ENCODE measurements at regions not wholly inside any gene's neighbourhood (a gene's known extent, or its start where the extent isn't known, plus 50 kb on each side); places are given as distances from the start of the nearest gene placed in this dataset.

GRCh38 chr3:13261104-13261830, 158.9 kb downstream of the NUP210 start:
- no peak for TF ChIP-seq CTCF (IDR thresholded peaks at IDR 0.05; ENCODE audit: borderline replicate concordance, insufficient read depth, low read depth, low read length)

GRCh38 chr3:13260259-13261103, 159.6 kb downstream of the NUP210 start:
- H3K4me3 ChIP-seq (ENCODE audit: low read depth, low read length): no peak overlapping the region
- TF ChIP-seq CTCF (IDR thresholded peaks at IDR 0.05; ENCODE audit: borderline replicate concordance, insufficient read depth, low read depth, low read length): no peak

More at GRCh38 chr3:13261104-13261830, 158.9 kb downstream of the NUP210 start:
- no peak overlapping the region for H3K4me3 ChIP-seq (ENCODE audit: low read depth, low read length)

GRCh38 chr3:13259831-13260230, 160.3 kb downstream of the NUP210 start:
- TF ChIP-seq CTCF (IDR thresholded peaks at IDR 0.05; ENCODE audit: borderline replicate concordance, insufficient read depth, low read depth, low read length): no peak
- no peak overlapping the region for H3K4me3 ChIP-seq (ENCODE audit: low read depth, low read length)

- TF ChIP-seq CTCF (IDR thresholded peaks at IDR 0.05; ENCODE audit: borderline replicate concordance, insufficient read depth, low read depth, low read length): no peak
- H3K4me3 ChIP-seq (ENCODE audit: low read depth, low read length): no peak overlapping the region
Observed at GRCh38 chr3:13258986-13259514, 161.1 kb downstream of the NUP210 start.

GRCh38 chr3:13258280-13258679, 161.8 kb downstream of the NUP210 start:
- H3K4me3 ChIP-seq (ENCODE audit: low read depth, low read length): no peak overlapping the region
- TF ChIP-seq CTCF (IDR thresholded peaks at IDR 0.05; ENCODE audit: borderline replicate concordance, insufficient read depth, low read depth, low read length): no peak

GRCh38 chr3:13257666-13258065, 162.5 kb downstream of the NUP210 start:
- TF ChIP-seq CTCF (IDR thresholded peaks at IDR 0.05; ENCODE audit: borderline replicate concordance, insufficient read depth, low read depth, low read length): no peak
- no peak overlapping the region for H3K4me3 ChIP-seq (ENCODE audit: low read depth, low read length)
